HCEC 1CT (cell line): ENCODE measurements at regions not wholly inside any gene's neighbourhood (a gene's known extent, or its start where the extent isn't known, plus 50 kb on each side); places are given as distances from the start of the nearest gene placed in this dataset.

Source experiments
- DNase-seq: peaks from one replicate; pipeline ENCODE4 v3.0.0-alpha.2; 2017

GRCh38 chr13:63436325-63436668 lies 2020.6 kb upstream of the PCDH20 start:
- no peak for DNase-seq

GRCh38 chr13:63435667-63436324 lies 2020.1 kb upstream of the PCDH20 start:
- DNase-seq, result no peak

- no peak for DNase-seq
These were observed 2018.0 kb upstream of the PCDH20 start for GRCh38 chr13:63433546-63434150.

GRCh38 chr13:63427170-63427569 lies 2011.5 kb upstream of the PCDH20 start:
- no peak for DNase-seq

- DNase-seq, result no peak
These were observed 2009.5 kb upstream of the PCDH20 start for GRCh38 chr13:63425131-63425530.

- DNase-seq, result no peak
These were observed 2005.5 kb upstream of the PCDH20 start for GRCh38 chr13:63421123-63421522.

- no peak for DNase-seq
These were observed 2005.0 kb upstream of the PCDH20 start for GRCh38 chr13:63420685-63421084.

GRCh38 chr13:63414247-63414646 lies 1998.6 kb upstream of the PCDH20 start:
- DNase-seq, result no peak

- no peak for DNase-seq
These were observed 1994.2 kb upstream of the PCDH20 start for GRCh38 chr13:63409791-63410351.

- no peak for DNase-seq
These were observed 1992.9 kb upstream of the PCDH20 start for GRCh38 chr13:63408331-63409189.

- DNase-seq, result no peak
These were observed 1988.1 kb upstream of the PCDH20 start for GRCh38 chr13:63403733-63404132.

GRCh38 chr13:63396746-63397145 lies 1981.1 kb upstream of the PCDH20 start:
- no peak for DNase-seq

GRCh38 chr13:63393112-63393511 lies 1977.5 kb upstream of the PCDH20 start:
- DNase-seq, result no peak

GRCh38 chr13:63389756-63390155 lies 1974.1 kb upstream of the PCDH20 start:
- DNase-seq, result no peak

- DNase-seq, result no peak
These were observed 1965.6 kb upstream of the PCDH20 start for GRCh38 chr13:63381078-63381859.

- no peak for DNase-seq
These were observed 1962.3 kb upstream of the PCDH20 start for GRCh38 chr13:63377986-63378385.

GRCh38 chr13:63370101-63370500 lies 1954.5 kb upstream of the PCDH20 start:
- DNase-seq, result no peak

- no peak for DNase-seq
These were observed 1952.0 kb upstream of the PCDH20 start for GRCh38 chr13:63367522-63368198.

- no peak for DNase-seq
These were observed 1948.5 kb upstream of the PCDH20 start for GRCh38 chr13:63364159-63364558.

- DNase-seq, result no peak
These were observed 1935.9 kb upstream of the PCDH20 start for GRCh38 chr13:63351533-63351932.

GRCh38 chr13:63351081-63351480 lies 1935.4 kb upstream of the PCDH20 start:
- no peak for DNase-seq

- DNase-seq, result no peak
These were observed 1930.2 kb upstream of the PCDH20 start for GRCh38 chr13:63345835-63346234.
